Breast epithelium (tissue), 3 donors: ENCODE measurements at regions not wholly inside any gene's neighbourhood (a gene's known extent, or its start where the extent isn't known, plus 50 kb on each side); places are given as distances from the start of the nearest gene placed in this dataset.

ENCODE experiments used
- POLR2A ChIP-seq: fragments of 450-650 bp; IDR thresholded peaks from one replicate; pipeline ENCODE4 v1.6.1; 2016; ENCODE audit warnings: antibody characterized with exemption, mild to moderate bottlenecking, moderate library complexity
- POLR2AphosphoS5 ChIP-seq, 3 donors: sonication (generic); formaldehyde crosslinking; IDR thresholded peaks; one replicate each; pipeline ENCODE4 v1.6.1; 2017; ENCODE audit warnings: antibody characterized with exemption in 3 of 3
- TF ChIP-seq, protein P1 (sequence below), 3 donors: fragments of 450-650 bp; IDR thresholded peaks; one replicate each; pipeline ENCODE4 v1.5.1; 2016 to 2017; ENCODE audit warnings: antibody characterized with exemption in 3 of 3, mild to moderate bottlenecking in 3 of 3, moderate library complexity in 3 of 3

GRCh38 chr6:137361701-137362100, 132.5 kb downstream of the OLIG3 start:
- TF ChIP-seq POLR2AphosphoS5 (IDR thresholded peaks at IDR 0.05) = no peak
- TF ChIP-seq, protein P1, sequence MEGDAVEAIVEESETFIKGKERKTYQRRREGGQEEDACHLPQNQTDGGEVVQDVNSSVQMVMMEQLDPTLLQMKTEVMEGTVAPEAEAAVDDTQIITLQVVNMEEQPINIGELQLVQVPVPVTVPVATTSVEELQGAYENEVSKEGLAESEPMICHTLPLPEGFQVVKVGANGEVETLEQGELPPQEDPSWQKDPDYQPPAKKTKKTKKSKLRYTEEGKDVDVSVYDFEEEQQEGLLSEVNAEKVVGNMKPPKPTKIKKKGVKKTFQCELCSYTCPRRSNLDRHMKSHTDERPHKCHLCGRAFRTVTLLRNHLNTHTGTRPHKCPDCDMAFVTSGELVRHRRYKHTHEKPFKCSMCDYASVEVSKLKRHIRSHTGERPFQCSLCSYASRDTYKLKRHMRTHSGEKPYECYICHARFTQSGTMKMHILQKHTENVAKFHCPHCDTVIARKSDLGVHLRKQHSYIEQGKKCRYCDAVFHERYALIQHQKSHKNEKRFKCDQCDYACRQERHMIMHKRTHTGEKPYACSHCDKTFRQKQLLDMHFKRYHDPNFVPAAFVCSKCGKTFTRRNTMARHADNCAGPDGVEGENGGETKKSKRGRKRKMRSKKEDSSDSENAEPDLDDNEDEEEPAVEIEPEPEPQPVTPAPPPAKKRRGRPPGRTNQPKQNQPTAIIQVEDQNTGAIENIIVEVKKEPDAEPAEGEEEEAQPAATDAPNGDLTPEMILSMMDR (IDR thresholded peaks at IDR 0.05) = no peak
- no peak for TF ChIP-seq POLR2A
